OCI-M2 (cell line): ENCODE measurements at regions not wholly inside any gene's neighbourhood (a gene's known extent, or its start where the extent isn't known, plus 50 kb on each side); places are given as distances from the start of the nearest gene placed in this dataset.

Source experiments
- DNase-seq: peaks from one replicate; lab custom pipeline; 2025; ENCODE audit not compliant: unreplicated experiment; lab: John Stamatoyannopoulos, UW

- DNase-seq, result no peak
Observed at GRCh38 chr13:22211876-22212275, 541.0 kb downstream of the FGF9 start.

GRCh38 chr13:22212576-22212975 is 541.7 kb downstream of the FGF9 start:
- DNase-seq, result no peak

GRCh38 chr13:22214184-22214583 is 543.3 kb downstream of the FGF9 start:
- no peak for DNase-seq

- DNase-seq, result no peak
Observed at GRCh38 chr13:22218797-22219196, 547.9 kb downstream of the FGF9 start.

GRCh38 chr13:22219709-22220108 is 548.8 kb downstream of the FGF9 start:
- DNase-seq, result no peak

GRCh38 chr13:22220151-22221135 is 549.6 kb downstream of the FGF9 start:
- DNase-seq, result no peak

- no peak for DNase-seq
Observed at GRCh38 chr13:22223411-22223810, 552.5 kb downstream of the FGF9 start.

GRCh38 chr13:22226086-22226485 is 555.2 kb downstream of the FGF9 start:
- no peak for DNase-seq

GRCh38 chr13:22227895-22228294 is 557.0 kb downstream of the FGF9 start:
- no peak for DNase-seq

GRCh38 chr13:22229916-22230315 is 559.0 kb downstream of the FGF9 start:
- DNase-seq, result no peak

GRCh38 chr13:22232186-22232585 is 561.3 kb downstream of the FGF9 start:
- DNase-seq, result no peak

GRCh38 chr13:22235285-22235949 is 564.5 kb downstream of the FGF9 start:
- no peak for DNase-seq

- no peak for DNase-seq
Observed at GRCh38 chr13:22235950-22236290, 565.0 kb downstream of the FGF9 start.

- no peak for DNase-seq
Observed at GRCh38 chr13:22238269-22238668, 567.4 kb downstream of the FGF9 start.

GRCh38 chr13:22240716-22241115 is 569.8 kb downstream of the FGF9 start:
- DNase-seq, result no peak

- DNase-seq, result no peak
Observed at GRCh38 chr13:22243469-22244163, 572.7 kb downstream of the FGF9 start.

GRCh38 chr13:22252281-22252830 is 581.5 kb downstream of the FGF9 start:
- no peak for DNase-seq

- DNase-seq, result no peak
Observed at GRCh38 chr13:22253107-22253506, 582.2 kb downstream of the FGF9 start.

GRCh38 chr13:22256111-22256639 is 585.3 kb downstream of the FGF9 start:
- no peak for DNase-seq

- no peak for DNase-seq
Observed at GRCh38 chr13:22262001-22262885, 591.4 kb downstream of the FGF9 start.
